HEK293T (cell line): ENCODE measurements at regions not wholly inside any gene's neighbourhood (a gene's known extent, or its start where the extent isn't known, plus 50 kb on each side); places are given as distances from the start of the nearest gene placed in this dataset.

ENCODE experiments used
- CTCF ChIA-PET: fragments of 350-600 bp; formaldehyde crosslinking; extraction: SDS; loops from one replicate; lab custom pipeline; 2021; ENCODE audit warnings: antibody characterized with exemption, inconsistent platforms; lab: Yijun Ruan, JAX
- POLR2A ChIA-PET: fragments of 350-600 bp; formaldehyde crosslinking; extraction: SDS; loops from one replicate; lab custom pipeline; 2020; ENCODE audit warnings: antibody characterized with exemption, inconsistent platforms; lab: Yijun Ruan, JAX
- DNase-seq: peaks from one replicate; pipeline ENCODE4 v3.0.0; 2012; ENCODE audit warnings: mixed read lengths; ENCODE audit errors: extremely low spot score
- ARNT ChIP-seq: fragments of 450-650 bp; IDR thresholded peaks from 2 replicates; pipeline ENCODE4 v1.6.1; 2017; ENCODE audit warnings: mild to moderate bottlenecking
- BHLHE40 ChIP-seq: fragments of 450-650 bp; IDR thresholded peaks from 2 replicates; pipeline ENCODE4 v1.6.1; 2016; ENCODE audit warnings: mild to moderate bottlenecking, moderate library complexity, borderline replicate concordance
- CTBP1 ChIP-seq: fragments of 450-650 bp; IDR thresholded peaks from 2 replicates; pipeline ENCODE4 v1.6.1; 2016; ENCODE audit warnings: borderline replicate concordance
- ELF4 ChIP-seq: fragments of 450-650 bp; IDR thresholded peaks from 2 replicates; pipeline ENCODE4 v1.6.1; 2017; ENCODE audit warnings: antibody characterized with exemption
- FOXA1 ChIP-seq: fragments of 450-650 bp; IDR thresholded peaks from 2 replicates; pipeline ENCODE4 v1.6.1; 2016; ENCODE audit warnings: mild to moderate bottlenecking
- FOXK2 ChIP-seq: fragments of 450-650 bp; IDR thresholded peaks from 2 replicates; pipeline ENCODE4 v1.6.1; 2016; ENCODE audit warnings: mild to moderate bottlenecking
- FOXM1 ChIP-seq: fragments of 450-650 bp; IDR thresholded peaks from 2 replicates; pipeline ENCODE4 v1.6.1; 2017; ENCODE audit warnings: mild to moderate bottlenecking, borderline replicate concordance
- HDGF ChIP-seq: fragments of 450-650 bp; IDR thresholded peaks from 2 replicates; pipeline ENCODE4 v1.6.1; 2017; ENCODE audit warnings: antibody characterized with exemption, borderline replicate concordance
- L3MBTL2 ChIP-seq: fragments of 450-650 bp; conservative IDR thresholded peaks from 2 replicates; pipeline ENCODE4 v1.6.1; 2016; ENCODE audit warnings: mild to moderate bottlenecking
- LEF1 ChIP-seq: fragments of 450-650 bp; IDR thresholded peaks from 2 replicates; pipeline ENCODE4 v1.6.1; 2017; ENCODE audit warnings: mild to moderate bottlenecking, borderline replicate concordance
- NFRKB ChIP-seq: fragments of 450-650 bp; IDR thresholded peaks from 2 replicates; pipeline ENCODE4 v1.6.1; 2016; ENCODE audit warnings: mild to moderate bottlenecking, moderate library complexity
- SP1 ChIP-seq: fragments of 450-650 bp; IDR thresholded peaks from 2 replicates; pipeline ENCODE4 v1.6.1; 2017
- SUZ12 ChIP-seq: fragments of 450-650 bp; IDR thresholded peaks from 2 replicates; pipeline ENCODE4 v1.6.1; 2016; ENCODE audit warnings: mild to moderate bottlenecking
- TARDBP ChIP-seq: fragments of 450-650 bp; IDR thresholded peaks from 2 replicates; pipeline ENCODE4 v1.6.1; 2016
- ZNF384 ChIP-seq: fragments of 450-650 bp; IDR thresholded peaks from 2 replicates; pipeline ENCODE4 v1.6.1; 2016
- TF ChIP-seq, protein P1 (sequence below): fragments of 450-650 bp; IDR thresholded peaks from 2 replicates; pipeline ENCODE4 v1.6.1; 2016

DNA sequence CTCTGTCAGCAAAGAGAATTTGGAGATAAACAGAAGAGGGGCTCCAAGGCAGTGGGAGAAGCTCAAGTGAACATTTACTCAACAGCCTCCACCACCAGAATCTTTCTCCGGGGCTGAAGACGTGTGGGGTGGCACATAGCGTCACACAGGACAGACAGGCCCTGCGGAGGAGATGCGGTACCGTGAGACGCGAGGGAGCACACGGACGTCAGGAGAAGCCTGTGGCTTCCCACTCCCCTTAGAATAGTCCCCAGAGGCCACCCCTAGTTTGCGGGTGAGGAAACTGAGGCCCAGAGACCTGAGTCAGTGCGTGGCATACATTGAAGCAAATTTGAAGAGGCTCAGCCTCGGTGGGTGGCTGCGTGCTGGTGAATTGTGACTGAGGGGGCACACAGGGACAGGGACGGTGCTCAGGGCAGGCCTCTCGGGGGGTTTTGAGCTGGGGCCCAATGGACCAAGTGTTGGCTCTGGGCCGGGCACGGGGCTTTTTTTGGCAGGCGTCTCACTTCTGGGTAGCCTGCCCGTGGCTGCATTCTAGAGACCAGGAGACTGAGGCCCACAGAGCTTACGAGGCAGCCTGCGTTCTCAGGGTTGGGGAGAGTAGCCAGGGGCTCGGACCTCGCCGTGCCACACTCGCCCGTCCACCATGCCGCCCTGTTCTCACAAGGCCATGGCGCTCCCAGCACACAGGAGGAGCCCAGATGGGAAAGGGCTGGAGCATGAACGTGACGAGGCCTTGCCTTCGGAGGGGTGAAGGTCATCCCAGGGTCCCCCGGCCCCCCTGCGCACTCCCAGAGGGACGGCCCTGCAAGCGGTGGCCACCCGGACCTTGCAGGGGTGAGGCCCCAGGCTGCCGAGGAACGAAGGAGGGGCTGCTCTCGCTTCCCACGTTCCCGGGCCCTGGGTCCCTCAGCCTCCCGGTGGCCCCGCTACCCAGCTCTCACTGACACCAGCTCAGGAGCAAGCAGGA lies 220.6 kb downstream of the C9orf50 start:
- ChIA-PET CTCF (no interaction called here), POLR2A (interaction anchor here (1.7 kb wide), 1 partner anchor 12 kb away, joined by 4 read pairs; no protein-coding TSS in a partner anchor)
- TF ChIP-seq, protein P1, sequence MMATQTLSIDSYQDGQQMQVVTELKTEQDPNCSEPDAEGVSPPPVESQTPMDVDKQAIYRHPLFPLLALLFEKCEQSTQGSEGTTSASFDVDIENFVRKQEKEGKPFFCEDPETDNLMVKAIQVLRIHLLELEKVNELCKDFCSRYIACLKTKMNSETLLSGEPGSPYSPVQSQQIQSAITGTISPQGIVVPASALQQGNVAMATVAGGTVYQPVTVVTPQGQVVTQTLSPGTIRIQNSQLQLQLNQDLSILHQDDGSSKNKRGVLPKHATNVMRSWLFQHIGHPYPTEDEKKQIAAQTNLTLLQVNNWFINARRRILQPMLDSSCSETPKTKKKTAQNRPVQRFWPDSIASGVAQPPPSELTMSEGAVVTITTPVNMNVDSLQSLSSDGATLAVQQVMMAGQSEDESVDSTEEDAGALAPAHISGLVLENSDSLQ = no peak
- TF ChIP-seq NFRKB = no peak
- TF ChIP-seq BHLHE40 = no peak
- TF ChIP-seq SUZ12 = no peak
- TF ChIP-seq CTBP1 = no peak
- TF ChIP-seq ZNF384 = no peak
- TF ChIP-seq SP1 = no peak
- no peak for DNase-seq

DNA sequence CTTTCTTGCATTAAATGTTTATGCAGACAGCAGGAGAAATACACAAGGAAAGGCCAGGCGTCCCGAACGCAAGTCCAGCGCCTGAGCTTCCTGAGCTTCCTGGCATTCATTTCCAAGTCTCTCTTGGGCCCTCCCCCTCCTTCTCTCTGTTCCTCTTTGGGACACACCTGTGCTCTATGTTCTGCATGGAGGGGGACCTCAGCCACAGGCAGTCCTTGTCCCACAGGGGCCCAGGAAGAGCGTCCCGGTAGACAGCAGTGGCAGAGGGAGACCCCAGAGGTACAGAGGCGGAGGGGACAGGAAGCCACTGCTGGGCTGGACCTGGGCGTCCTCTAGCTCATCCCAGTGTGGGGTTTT lies 221.3 kb downstream of the C9orf50 start:
- CTCF ChIA-PET = no interaction called here
- TF ChIP-seq BHLHE40 (no peak), FOXM1 (no peak), L3MBTL2 (no peak), SP1 (no peak), FOXK2 (no peak), TARDBP (no peak), CTBP1 (no peak)
- TF ChIP-seq, protein P1 = no peak
- POLR2A ChIA-PET = no interaction called here

DNA sequence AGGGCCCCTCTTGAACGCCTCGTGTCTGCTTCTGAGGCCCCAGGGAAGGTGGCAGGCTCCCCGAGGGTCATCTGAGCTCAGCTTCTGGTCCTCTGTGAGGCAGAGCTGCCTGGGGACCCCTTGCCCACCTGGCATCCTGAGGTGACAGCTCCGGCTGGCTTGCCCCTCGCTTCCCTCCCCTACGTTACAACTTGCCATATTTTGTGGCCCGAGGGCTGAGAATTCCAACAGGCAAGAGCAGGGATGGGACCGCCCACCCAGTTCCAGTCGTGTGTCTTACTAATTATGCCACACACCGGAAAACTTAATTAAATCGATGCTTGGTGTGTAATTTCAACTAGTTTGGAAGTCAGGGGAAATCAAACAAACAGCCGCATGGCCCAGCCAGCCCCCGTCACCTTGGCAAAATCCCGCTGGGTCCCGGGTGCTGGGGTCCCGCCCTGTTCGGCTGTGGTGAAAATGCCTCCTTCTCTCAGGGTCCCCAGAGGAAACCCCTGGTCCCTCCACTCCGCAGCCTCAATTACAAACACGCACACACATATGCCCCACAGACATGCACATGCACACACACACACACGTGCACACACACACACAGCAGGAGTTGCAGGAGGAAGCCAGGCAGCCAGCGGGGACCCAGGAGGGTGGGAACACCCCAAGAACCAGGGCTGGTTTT lies 221.0 kb upstream of the IER5L start:
- ChIA-PET POLR2A (no interaction called here), CTCF (no interaction called here)
- TF ChIP-seq ZNF384 (no peak), BHLHE40 (no peak), HDGF (no peak), L3MBTL2 (no peak), ARNT (no peak), TARDBP (no peak), SUZ12 (no peak), ELF4 (no peak), NFRKB (no peak), LEF1 (no peak), SP1 (no peak), FOXA1 (no peak), FOXM1 (no peak), CTBP1 (no peak), FOXK2 (no peak)
- TF ChIP-seq, protein P1 = no peak
- DNase-seq = no peak

More for the DNA sequence above, 221.3 kb downstream of the C9orf50 start:
- no peak for DNase-seq

DNA sequence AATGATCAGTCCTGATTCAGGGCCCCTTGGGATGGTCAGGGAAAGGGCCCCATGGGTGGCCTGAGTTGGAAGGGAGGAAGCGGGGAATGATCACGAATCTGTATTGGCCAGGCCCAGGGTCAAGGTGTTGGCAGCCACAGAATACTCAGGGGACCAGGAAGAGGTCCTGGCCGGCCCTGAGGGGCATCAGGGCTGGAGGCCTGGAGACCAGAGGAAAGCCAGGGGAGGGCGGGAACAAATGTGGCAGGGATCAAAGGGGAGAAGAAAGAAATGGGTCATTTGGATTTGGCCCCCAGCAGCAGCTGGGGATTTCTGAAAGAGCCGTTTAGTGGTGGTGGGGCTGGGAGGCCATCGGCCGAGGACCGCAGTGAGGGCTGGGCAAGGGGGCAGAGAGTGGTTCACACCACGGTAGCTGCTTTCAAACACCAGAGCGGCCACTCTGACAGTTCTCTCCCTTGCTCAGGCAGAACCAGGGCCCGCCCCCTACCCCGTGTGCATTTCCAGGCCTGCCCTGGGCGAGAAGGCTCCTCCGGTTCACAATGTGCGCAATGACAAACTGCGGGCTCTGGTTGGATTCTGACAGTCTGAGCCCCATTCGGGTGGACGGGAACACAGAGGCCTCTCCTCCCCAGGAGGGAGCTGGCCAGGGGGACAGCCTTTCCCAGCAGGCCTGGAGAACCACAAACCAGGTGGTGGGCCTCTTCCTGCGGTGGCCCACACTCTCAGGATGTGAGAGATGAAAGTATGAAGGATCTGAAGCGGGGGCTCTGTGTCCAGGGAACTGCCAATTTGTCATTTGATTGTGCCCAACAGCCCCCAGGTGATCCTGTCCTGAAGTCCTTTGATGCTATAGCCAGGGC lies 220.3 kb upstream of the IER5L start:
- POLR2A ChIA-PET = no interaction called here
- CTCF ChIA-PET = no interaction called here
- DNase-seq = no peak
- TF ChIP-seq ARNT (no peak), CTBP1 (no peak), TARDBP (no peak), FOXK2 (no peak), FOXM1 (no peak), BHLHE40 (no peak), L3MBTL2 (no peak), ZNF384 (no peak)

DNA sequence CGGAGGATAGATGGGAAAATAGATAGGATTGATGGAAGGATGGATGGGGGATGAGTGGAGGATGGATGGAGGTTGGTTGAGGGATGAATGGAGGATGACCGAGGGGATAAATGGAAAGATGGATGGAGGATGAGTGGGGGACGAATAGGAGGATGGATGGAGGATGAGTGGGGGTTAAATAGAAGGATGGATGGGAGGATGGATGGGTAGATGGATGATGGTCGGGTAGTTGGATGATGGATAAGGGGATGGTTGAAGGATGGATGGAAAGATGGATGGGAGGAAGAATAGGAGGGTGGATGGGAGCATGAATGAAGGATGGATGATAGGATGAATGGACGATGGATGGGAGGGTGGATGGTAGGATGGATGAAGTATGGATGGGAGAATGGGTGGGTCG lies 219.3 kb upstream of the IER5L start:
- DNase-seq = no peak
- ChIA-PET POLR2A (no interaction called here), CTCF (no interaction called here)
- TF ChIP-seq TARDBP = no peak

DNA sequence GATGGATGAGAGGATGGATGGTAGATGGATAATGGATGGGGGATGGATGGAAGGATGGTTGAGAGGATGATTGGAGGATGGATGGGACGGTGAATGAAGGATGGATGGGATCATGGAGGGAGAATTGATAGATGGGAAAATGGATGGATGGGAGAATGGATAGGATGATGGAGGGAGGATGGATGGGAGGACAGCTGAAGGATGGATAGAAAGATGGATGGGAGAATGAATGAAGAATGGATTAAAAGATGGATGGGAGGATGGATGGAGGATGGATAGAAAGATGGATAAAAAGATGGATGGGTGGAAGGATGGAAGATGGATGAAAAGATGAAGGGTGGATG lies 218.3 kb upstream of the IER5L start:
- ChIA-PET CTCF (interaction anchor here (0.6 kb wide), 1 partner anchor 264 kb away, joined by 4 read pairs; no protein-coding TSS in a partner anchor), POLR2A (no interaction called here)
- DNase-seq = no peak
- TF ChIP-seq CTBP1 (no peak; the same call in 1 of the 2 replicates), L3MBTL2 (no peak), BHLHE40 (no peak), ZNF384 (no peak), SUZ12 (no peak), TARDBP (no peak)
- TF ChIP-seq, protein P1 = no peak
